ENCODE measurements at regions not wholly inside any gene's neighbourhood (a gene's known extent, or its start where the extent isn't known, plus 50 kb on each side); places are given as distances from the start of the nearest gene placed in this dataset.

GRCh38 chr18:61697306-61697909, 195.4 kb downstream of the RNF152 start:
- Histone ChIP-seq H3K4me1 (ENCODE audit: control insufficient read depth in 4 of 4, insufficient read depth in 4 of 4, low read length in 3 of 4) (no peaks in the 10 kb centered on the region), H3K36me3 (ENCODE audit: control insufficient read depth in 4 of 4, insufficient read depth in 3 of 4, low read depth in 1 of 4, low read length in 3 of 4) (no peaks in the 10 kb centered on the region), H3K9ac (ENCODE audit: low read depth in 1 of 2, low read length in 2 of 2) (no peak overlapping the region), H3K27ac (ENCODE audit: low read depth in 1 of 2, low read length in 2 of 2) (no peak overlapping the region), H3K9me3 (ENCODE audit: control insufficient read depth in 4 of 4, low read length in 3 of 4) (no peaks in the 10 kb centered on the region), H3K4me3 (ENCODE audit: low read depth in 1 of 3, low read length in 3 of 3) (no peak overlapping the region), H3K27me3 (ENCODE audit: control insufficient read depth in 4 of 4, insufficient read depth in 4 of 4, low read length in 3 of 4) (no peaks in the 10 kb centered on the region)
- TF ChIP-seq NR2F2 (IDR thresholded peaks at IDR 0.05) (no peak), JUND (IDR thresholded peaks at IDR 0.05) (no peak), HNF4G (IDR thresholded peaks at IDR 0.05) (no peak), ZBTB33 (IDR thresholded peaks at IDR 0.05) (no peak), MAX (IDR thresholded peaks at IDR 0.05) (no peak), GABPA (IDR thresholded peaks at IDR 0.05 in 1 of 2, conservative IDR thresholded peaks at IDR 0.05 in 1 of 2) (no peak), CTCF (IDR thresholded peaks at IDR 0.05; ENCODE audit: low read depth, low read length, missing input control) (no peak), REST (IDR thresholded peaks at IDR 0.05) (no peak), FOXA1 (IDR thresholded peaks at IDR 0.05) (no peak), ATF3 (IDR thresholded peaks at IDR 0.05) (no peak), YY1 (IDR thresholded peaks at IDR 0.05) (no peak), TAF1 (conservative IDR thresholded peaks at IDR 0.05) (no peak), FOXA2 (IDR thresholded peaks at IDR 0.05) (no peak), HNF4A (conservative IDR thresholded peaks at IDR 0.05) (no peak), SP1 (IDR thresholded peaks at IDR 0.05) (no peak), RXRA (IDR thresholded peaks at IDR 0.05) (no peak), RAD21 (IDR thresholded peaks at IDR 0.05) (no peak), EGR1 (IDR thresholded peaks at IDR 0.05; ENCODE audit: low read depth in 2 of 2) (no peak)
- WGBS = 75% methylated on average over 2 of the region's 2 CpGs
- DNase-seq (ENCODE audit: low spot score) = no peak

Measured in liver (tissue), 8 donors.